ENCODE measurements at regions not wholly inside any gene's neighbourhood (a gene's known extent, or its start where the extent isn't known, plus 50 kb on each side); places are given as distances from the start of the nearest gene placed in this dataset.

DNA sequence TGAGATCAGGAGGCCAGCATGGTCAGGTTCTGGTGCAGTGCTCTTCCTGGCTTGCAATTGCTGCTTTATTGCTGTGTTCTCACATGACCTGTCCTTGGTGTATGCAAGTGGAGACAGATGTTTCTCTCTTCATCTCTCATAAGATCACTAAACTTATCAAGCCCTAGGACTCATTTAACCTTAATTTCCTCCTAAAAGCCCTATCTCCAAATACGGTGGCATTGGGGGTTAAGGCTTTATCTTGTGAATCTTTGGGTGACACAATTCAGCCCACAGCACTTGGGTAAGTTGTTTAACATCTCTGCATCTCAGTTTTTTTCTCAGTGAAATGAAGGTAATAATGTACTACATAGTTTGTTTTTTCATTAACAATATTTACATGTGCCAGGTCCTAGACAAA is 152.4 kb downstream of the RWDD3 start:
- TF ChIP-seq, protein P1, sequence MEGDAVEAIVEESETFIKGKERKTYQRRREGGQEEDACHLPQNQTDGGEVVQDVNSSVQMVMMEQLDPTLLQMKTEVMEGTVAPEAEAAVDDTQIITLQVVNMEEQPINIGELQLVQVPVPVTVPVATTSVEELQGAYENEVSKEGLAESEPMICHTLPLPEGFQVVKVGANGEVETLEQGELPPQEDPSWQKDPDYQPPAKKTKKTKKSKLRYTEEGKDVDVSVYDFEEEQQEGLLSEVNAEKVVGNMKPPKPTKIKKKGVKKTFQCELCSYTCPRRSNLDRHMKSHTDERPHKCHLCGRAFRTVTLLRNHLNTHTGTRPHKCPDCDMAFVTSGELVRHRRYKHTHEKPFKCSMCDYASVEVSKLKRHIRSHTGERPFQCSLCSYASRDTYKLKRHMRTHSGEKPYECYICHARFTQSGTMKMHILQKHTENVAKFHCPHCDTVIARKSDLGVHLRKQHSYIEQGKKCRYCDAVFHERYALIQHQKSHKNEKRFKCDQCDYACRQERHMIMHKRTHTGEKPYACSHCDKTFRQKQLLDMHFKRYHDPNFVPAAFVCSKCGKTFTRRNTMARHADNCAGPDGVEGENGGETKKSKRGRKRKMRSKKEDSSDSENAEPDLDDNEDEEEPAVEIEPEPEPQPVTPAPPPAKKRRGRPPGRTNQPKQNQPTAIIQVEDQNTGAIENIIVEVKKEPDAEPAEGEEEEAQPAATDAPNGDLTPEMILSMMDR (IDR thresholded peaks at IDR 0.05), result no peak
- no peak for TF ChIP-seq POLR2A (IDR thresholded peaks at IDR 0.05)

Measured in thyroid gland (tissue), 4 donors.